ENCODE measurements at regions not wholly inside any gene's neighbourhood (a gene's known extent, or its start where the extent isn't known, plus 50 kb on each side); places are given as distances from the start of the nearest gene placed in this dataset.

GRCh38 chr15:66838671-66839239 lies 136.7 kb downstream of the SMAD6 start:
- Histone ChIP-seq H3K9ac (ENCODE audit: control insufficient read depth, extremely low read depth, insufficient read depth, low read length) (no peak overlapping the region), H3K79me2 (ENCODE audit: control insufficient read depth, insufficient read depth, low read length) (no peaks in the 10 kb centered on the region), H3K4me2 (ENCODE audit: control insufficient read depth, extremely low read depth, insufficient read depth, low read depth, low read length) (no peak overlapping the region), H4K20me1 (ENCODE audit: control insufficient read depth, extremely low read depth, insufficient read depth, low read length) (no peaks in the 10 kb centered on the region), H3K27ac (ENCODE audit: control insufficient read depth, insufficient read depth, low read length) (no peak overlapping the region), H2AFZ (ENCODE audit: control insufficient read depth, low read length) (no peak overlapping the region), H3K4me1 (ENCODE audit: control insufficient read depth, extremely low read depth, insufficient read depth, low read length) (peaks cover 7% of the 10 kb centered on the region), H3K36me3 (ENCODE audit: control insufficient read depth in 2 of 2, extremely low read depth in 1 of 2, insufficient read depth in 2 of 2, low read length in 2 of 2) (no peaks in the 10 kb centered on the region), H3K9me3 (ENCODE audit: control insufficient read depth, low read depth, low read length) (peaks cover 1% of the 10 kb centered on the region), H3K4me3 (ENCODE audit: control insufficient read depth in 2 of 3, extremely low read depth in 1 of 3, insufficient read depth in 2 of 3, low read depth in 1 of 3, low read length in 3 of 3) (no peak overlapping the region), H3K27me3 (ENCODE audit: control insufficient read depth, extremely low read depth, insufficient read depth, low read length) (no peaks in the 10 kb centered on the region), H3K9me1 (ENCODE audit: control insufficient read depth, extremely low read depth, insufficient read depth, low read length) (no peaks in the 10 kb centered on the region)
- TF ChIP-seq CTCF (optimal IDR thresholded peaks at IDR 0.05 in 1 of 3, IDR thresholded peaks at IDR 0.05 in 1 of 3, conservative IDR thresholded peaks at IDR 0.05 in 1 of 3; ENCODE audit: extremely low read depth in 1 of 3, insufficient read depth in 2 of 3, low read length in 3 of 3): peak; percentile 43 to 53 (median 49)
- TF ChIP-seq EZH2 (IDR thresholded peaks at IDR 0.05; ENCODE audit: low read length): no peak
- DNase-seq (ENCODE audit: low read depth, low spot score): no peak
- no peak for FAIRE-seq
- dilution Hi-C loops (cut with MboI; ENCODE audit: extremely low pct_ligation_motif_present, low sequenced_read_pairs): no loop called here

GRCh38 chr15:66839506-66840112 lies 137.6 kb downstream of the SMAD6 start:
- FAIRE-seq (no peak), DNase-seq (ENCODE audit: low read depth, low spot score) (no peak)
- no peak overlapping the region for H3K4me2 ChIP-seq (ENCODE audit: control insufficient read depth, extremely low read depth, insufficient read depth, low read depth, low read length)
- no peaks in the 10 kb centered on the region for H3K9me1 ChIP-seq (ENCODE audit: control insufficient read depth, extremely low read depth, insufficient read depth, low read length)
- H3K4me1 ChIP-seq (ENCODE audit: control insufficient read depth, extremely low read depth, insufficient read depth, low read length): peaks cover 6% of the 10 kb centered on the region
- H2AFZ ChIP-seq (ENCODE audit: control insufficient read depth, low read length): no peak overlapping the region
- dilution Hi-C loops (cut with MboI; ENCODE audit: extremely low pct_ligation_motif_present, low sequenced_read_pairs): no loop called here
- H3K4me3 ChIP-seq (ENCODE audit: control insufficient read depth in 2 of 3, extremely low read depth in 1 of 3, insufficient read depth in 2 of 3, low read depth in 1 of 3, low read length in 3 of 3): no peak overlapping the region
- no peaks in the 10 kb centered on the region for H3K27me3 ChIP-seq (ENCODE audit: control insufficient read depth, extremely low read depth, insufficient read depth, low read length)
- H4K20me1 ChIP-seq (ENCODE audit: control insufficient read depth, extremely low read depth, insufficient read depth, low read length): no peaks in the 10 kb centered on the region
- TF ChIP-seq CTCF (optimal IDR thresholded peaks at IDR 0.05 in 1 of 3, IDR thresholded peaks at IDR 0.05 in 1 of 3, conservative IDR thresholded peaks at IDR 0.05 in 1 of 3; ENCODE audit: extremely low read depth in 1 of 3, insufficient read depth in 2 of 3, low read length in 3 of 3): no peak
- no peak for TF ChIP-seq EZH2 (IDR thresholded peaks at IDR 0.05; ENCODE audit: low read length)
- H3K9me3 ChIP-seq (ENCODE audit: control insufficient read depth, low read depth, low read length): peaks cover 1% of the 10 kb centered on the region
- no peak overlapping the region for H3K9ac ChIP-seq (ENCODE audit: control insufficient read depth, extremely low read depth, insufficient read depth, low read length)
- H3K27ac ChIP-seq (ENCODE audit: control insufficient read depth, insufficient read depth, low read length): no peak overlapping the region
- no peaks in the 10 kb centered on the region for H3K36me3 ChIP-seq (ENCODE audit: control insufficient read depth in 2 of 2, extremely low read depth in 1 of 2, insufficient read depth in 2 of 2, low read length in 2 of 2)
- no peaks in the 10 kb centered on the region for H3K79me2 ChIP-seq (ENCODE audit: control insufficient read depth, insufficient read depth, low read length)
